Activated CD8-positive, alpha-beta T cell treated with anti-CD3 and anti-CD28 coated beads for 36 hours (primary cell): ENCODE measurements at regions not wholly inside any gene's neighbourhood (a gene's known extent, or its start where the extent isn't known, plus 50 kb on each side); places are given as distances from the start of the nearest gene placed in this dataset.
"Not testable (repeated sequence)": the region's sequence is repeated elsewhere in the genome, so short reads cannot be mapped to it uniquely, and the experiment has no call there.

ENCODE experiments used
- ATAC-seq: fragments of 200-7000 bp; cut with Tn5 transposase; one replicate; pipeline ENCODE4 v1.10.0; 2021; ENCODE audit warnings: mild to moderate bottlenecking, moderate library complexity
- CTCF ChIA-PET: fragments of 350-600 bp; sonication (Branson Sonifier 250); formaldehyde crosslinking; loops from one replicate; lab custom pipeline; 2021; ENCODE audit warnings: antibody characterized with exemption; lab: Charles Lee
- POLR2A ChIA-PET: fragments of 350-600 bp; sonication (Branson Sonifier 250); formaldehyde crosslinking; loops from one replicate; lab custom pipeline; 2021; ENCODE audit warnings: antibody characterized with exemption; lab: Charles Lee
- DNase-seq: peaks from one replicate; pipeline ENCODE4 v3.0.0-alpha.2; 2020
- H3K27ac Mint-ChIP-seq: one replicate; pipeline ENCODE4 v1.8.0; 2021; ENCODE audit warnings: mild to moderate bottlenecking, mixed read lengths
- H3K27me3 Mint-ChIP-seq: one replicate; pipeline ENCODE4 v1.8.0; 2021; ENCODE audit warnings: mixed read lengths
- H3K36me3 Mint-ChIP-seq: one replicate; pipeline ENCODE4 v1.8.0; 2021; ENCODE audit warnings: low read depth, mixed read lengths
- H3K4me1 Mint-ChIP-seq: one replicate; pipeline ENCODE4 v1.8.0; 2021; ENCODE audit warnings: low read depth, mixed read lengths
- H3K4me3 Mint-ChIP-seq: one replicate; pipeline ENCODE4 v1.8.0; 2021; ENCODE audit warnings: mild to moderate bottlenecking, moderate library complexity, mixed read lengths
- H3K9me3 Mint-ChIP-seq: one replicate; pipeline ENCODE4 v1.8.0; 2021; ENCODE audit warnings: mixed read lengths
- CTCF ChIP-seq: fragments of 200-600 bp; IDR thresholded peaks from one replicate; pipeline ENCODE4 v1.8.0; 2022; ENCODE audit warnings: antibody characterized with exemption, mild to moderate bottlenecking
- intact Hi-C: fragments of 100-400 bp; cut with micrococcal nuclease; formaldehyde crosslinking; loops from one replicate; pipeline ENCODE4 v1.10.0; 2022

GRCh38 chr12:100083308-100083707, 59.4 kb downstream of the BLTP3B start:
- intact Hi-C loops, result no loop called here
- Mint-ChIP-seq H3K27me3 (no peaks in the 10 kb centered on the region), H3K27ac (no peak overlapping the region), H3K9me3 (peaks cover 11% of the 10 kb centered on the region), H3K4me3 (no peak overlapping the region), H3K4me1 (no peaks in the 10 kb centered on the region), H3K36me3 (peaks cover 64% of the 10 kb centered on the region)
- no peak for DNase-seq
- no peak for ATAC-seq
- TF ChIP-seq CTCF, result no peak
- ChIA-PET CTCF (no interaction called here), POLR2A (no interaction called here)

- ATAC-seq, H3K4me3 Mint-ChIP-seq, H3K4me1 Mint-ChIP-seq, H3K27ac Mint-ChIP-seq, DNase-seq, intact Hi-C loops, H3K27me3 Mint-ChIP-seq, CTCF ChIA-PET: not testable (repeated sequence)
- POLR2A ChIA-PET, result interaction anchor here (1.1 kb wide), 1 partner anchor 8 kb away, joined by 3 read pairs; no protein-coding TSS in a partner anchor
- H3K36me3 Mint-ChIP-seq, result peaks cover 72% of the 10 kb centered on the region
- H3K9me3 Mint-ChIP-seq, result peaks cover 14% of the 10 kb centered on the region
These were observed 63.9 kb downstream of the BLTP3B start for GRCh38 chr12:100078777-100079176.

GRCh38 chr12:100077367-100077766, 65.3 kb downstream of the BLTP3B start:
- intact Hi-C loops, result no loop called here
- TF ChIP-seq CTCF, result no peak
- ChIA-PET CTCF (no interaction called here), POLR2A (no interaction called here)
- Mint-ChIP-seq H3K36me3 (peaks cover 68% of the 10 kb centered on the region), H3K9me3 (peaks cover 14% of the 10 kb centered on the region), H3K27ac (no peak overlapping the region), H3K4me1 (no peaks in the 10 kb centered on the region), H3K4me3 (no peak overlapping the region), H3K27me3 (no peaks in the 10 kb centered on the region)
- DNase-seq (no peak), ATAC-seq (no peak)

GRCh38 chr12:100075598-100075997, 67.1 kb downstream of the BLTP3B start:
- no peak for DNase-seq
- H3K4me3 Mint-ChIP-seq, result no peak overlapping the region
- H3K27ac Mint-ChIP-seq, result no peak overlapping the region
- intact Hi-C loops, result no loop called here
- POLR2A ChIA-PET, result no interaction called here
- CTCF ChIA-PET, result no interaction called here
- no peak for ATAC-seq
- no peaks in the 10 kb centered on the region for H3K27me3 Mint-ChIP-seq
- peaks cover 57% of the 10 kb centered on the region for H3K36me3 Mint-ChIP-seq
- TF ChIP-seq CTCF, result no peak
- H3K4me1 Mint-ChIP-seq, result no peaks in the 10 kb centered on the region
- H3K9me3 Mint-ChIP-seq, result peaks cover 5% of the 10 kb centered on the region

- no peaks in the 10 kb centered on the region for H3K4me1 Mint-ChIP-seq
- CTCF ChIA-PET, result no interaction called here
- H3K4me3 Mint-ChIP-seq, result no peak overlapping the region
- ATAC-seq, result no peak
- peaks cover 28% of the 10 kb centered on the region for H3K9me3 Mint-ChIP-seq
- POLR2A ChIA-PET, result no interaction called here
- no peak overlapping the region for H3K27ac Mint-ChIP-seq
- no peaks in the 10 kb centered on the region for H3K27me3 Mint-ChIP-seq
- intact Hi-C loops, result no loop called here
- H3K36me3 Mint-ChIP-seq, result peaks cover 72% of the 10 kb centered on the region
- no peak for DNase-seq
- no peak for TF ChIP-seq CTCF
These were observed 72.9 kb downstream of the BLTP3B start for GRCh38 chr12:100069795-100070194.

GRCh38 chr12:100068305-100068704, 74.4 kb downstream of the BLTP3B start:
- POLR2A ChIA-PET, result no interaction called here
- peaks cover 28% of the 10 kb centered on the region for H3K9me3 Mint-ChIP-seq
- no peak overlapping the region for H3K27ac Mint-ChIP-seq
- no peak for ATAC-seq
- no peak for DNase-seq
- intact Hi-C loops, result no loop called here
- H3K36me3 Mint-ChIP-seq, result peaks cover 73% of the 10 kb centered on the region
- no peaks in the 10 kb centered on the region for H3K4me1 Mint-ChIP-seq
- no peaks in the 10 kb centered on the region for H3K27me3 Mint-ChIP-seq
- no peak overlapping the region for H3K4me3 Mint-ChIP-seq
- TF ChIP-seq CTCF, result no peak
- CTCF ChIA-PET, result no interaction called here
